HG02840 (cell line): ENCODE measurements at regions not wholly inside any gene's neighbourhood (a gene's known extent, or its start where the extent isn't known, plus 50 kb on each side); places are given as distances from the start of the nearest gene placed in this dataset.
"Not testable (repeated sequence)": the region's sequence is repeated elsewhere in the genome, so short reads cannot be mapped to it uniquely, and the experiment has no call there.

Experiments used
- ATAC-seq: cut with Tn5 transposase; IDR thresholded peaks from one replicate; pipeline ENCODE4 v1.9.1; 2021; ENCODE audit warnings: mild to moderate bottlenecking, moderate library complexity, moderate number of reproducible peaks; ENCODE audit not compliant: unreplicated experiment, low FRiP score

DNA sequence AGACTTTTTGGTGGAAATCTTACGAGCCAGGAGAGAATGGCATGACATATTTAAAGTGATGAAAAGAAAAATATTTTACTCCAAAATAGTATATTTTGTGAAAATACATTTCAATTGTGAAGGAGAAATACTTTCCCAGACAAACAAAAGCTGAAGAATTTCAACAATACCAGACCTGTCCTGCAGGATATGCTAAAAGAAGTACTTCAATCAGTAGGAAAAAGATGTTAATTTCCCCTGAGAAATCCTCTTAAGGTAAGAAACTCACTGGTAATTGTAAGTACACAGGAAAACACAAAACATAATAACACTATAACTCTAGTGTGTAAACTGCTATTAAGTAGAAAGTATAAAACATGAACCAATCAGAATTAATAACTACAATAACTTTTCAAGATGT, 341.8 kb upstream of the GJE1 start:
- no peak for ATAC-seq

- no peak for ATAC-seq
Measured at GRCh38 chr6:141788096-141788495, 344.6 kb upstream of the GJE1 start.

DNA sequence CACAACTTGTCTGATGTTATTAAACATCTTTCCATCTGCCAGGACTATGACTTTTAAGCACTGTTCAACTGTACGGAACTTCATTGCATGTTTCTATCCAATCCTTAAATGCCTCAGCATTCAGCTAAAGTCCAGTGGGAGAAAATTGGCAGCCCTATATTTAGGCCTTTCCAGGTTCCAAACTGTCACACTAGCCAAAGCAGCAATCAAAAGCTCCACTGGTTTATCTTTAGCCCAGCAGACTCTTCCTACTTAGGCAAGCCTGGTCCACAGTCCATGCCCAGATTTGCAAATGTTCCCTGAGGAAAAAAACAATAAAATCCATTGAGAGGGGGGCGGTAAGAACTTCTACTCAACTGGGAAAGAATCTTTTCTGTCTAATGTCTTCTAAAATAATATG, 349.1 kb upstream of the GJE1 start:
- ATAC-seq, result no peak

DNA sequence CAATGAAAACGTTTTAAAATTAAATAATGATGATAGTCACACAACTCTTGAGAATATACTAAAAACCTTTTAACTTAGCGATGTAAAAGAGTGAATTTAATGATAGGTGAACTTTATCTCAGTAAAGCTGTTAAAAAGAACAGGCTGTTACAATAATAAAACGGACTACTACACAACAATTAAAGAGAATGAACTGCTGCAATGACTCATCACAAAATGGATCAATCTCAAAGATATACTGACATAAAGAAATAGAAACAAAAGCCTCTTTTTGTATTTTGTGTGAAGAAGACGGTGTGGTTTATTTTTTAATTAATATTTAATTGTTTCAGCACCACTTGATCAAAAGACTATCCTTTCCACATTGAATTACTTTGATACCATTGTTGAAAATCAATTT, 352.4 kb upstream of the GJE1 start:
- no peak for ATAC-seq

DNA sequence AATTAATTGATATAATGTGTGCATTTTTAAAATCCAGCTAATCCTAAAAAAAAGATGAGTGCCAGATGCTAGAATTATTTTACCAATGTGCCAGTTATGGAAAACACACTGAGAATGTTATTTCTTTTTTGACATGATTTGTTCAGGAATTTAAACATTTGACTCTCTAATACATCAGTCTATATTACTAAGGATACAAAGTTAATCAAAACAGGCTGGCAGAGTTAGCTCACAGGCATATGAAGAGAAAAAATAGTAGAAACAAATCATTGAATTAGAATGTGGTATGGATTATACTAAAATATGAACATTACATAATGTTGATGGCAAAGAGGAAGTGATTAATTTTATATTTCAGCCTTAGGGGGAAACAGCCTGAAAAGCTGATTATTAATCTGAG, 368.3 kb upstream of the GJE1 start:
- no peak for ATAC-seq

DNA sequence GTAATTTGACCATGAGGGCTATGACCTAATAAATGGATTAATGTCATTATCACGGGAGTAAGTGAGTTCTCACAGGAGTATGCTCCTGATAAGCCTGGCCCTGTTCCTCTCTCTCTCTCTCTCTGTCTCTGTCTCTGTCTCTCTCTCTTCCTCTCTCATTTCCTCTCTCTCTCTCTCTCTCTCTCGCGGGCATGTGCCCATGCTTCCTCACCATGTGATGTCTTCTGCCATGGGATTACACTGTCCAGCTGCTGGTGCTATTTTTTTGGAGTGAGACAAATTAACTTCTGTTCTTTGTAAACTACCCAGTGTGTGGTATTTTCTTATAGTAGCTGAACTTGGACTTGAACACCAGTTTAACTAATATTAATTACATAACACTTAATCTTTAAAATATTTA, 374.3 kb upstream of the GJE1 start:
- ATAC-seq, result no peak

GRCh38 chr6:141753180-141753579, 379.5 kb upstream of the GJE1 start:
- ATAC-seq, result no peak

- no peak for ATAC-seq
Measured at GRCh38 chr6:141752677-141753076, 380.0 kb upstream of the GJE1 start.

DNA sequence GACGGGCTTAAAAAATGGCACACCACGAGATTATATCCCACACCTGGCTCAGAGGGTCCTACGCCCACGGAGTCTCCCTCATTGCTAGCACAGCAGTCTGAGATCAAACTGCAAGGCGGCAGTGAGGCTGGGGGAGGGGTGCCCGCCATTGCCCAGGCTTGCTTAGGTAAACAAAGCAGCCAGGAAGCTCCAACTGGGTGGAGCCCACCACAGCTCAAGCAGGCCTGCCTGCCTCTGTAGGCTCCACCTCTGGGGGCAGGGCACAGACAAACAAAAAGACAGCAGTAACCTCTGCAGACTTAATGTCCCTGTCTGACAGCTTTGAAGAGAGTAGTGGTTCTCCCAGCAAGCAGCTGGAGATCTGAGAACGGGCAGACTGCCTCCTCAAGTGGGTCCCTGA, 386.4 kb upstream of the GJE1 start:
- ATAC-seq, result not testable (repeated sequence)

- ATAC-seq, result no peak
Measured at GRCh38 chr6:141744971-141745370, 387.8 kb upstream of the GJE1 start.

GRCh38 chr6:141744194-141744925, 388.4 kb upstream of the GJE1 start:
- ATAC-seq, result no peak

- ATAC-seq, result no peak
Measured at GRCh38 chr6:141736104-141736503, 396.6 kb upstream of the GJE1 start.

DNA sequence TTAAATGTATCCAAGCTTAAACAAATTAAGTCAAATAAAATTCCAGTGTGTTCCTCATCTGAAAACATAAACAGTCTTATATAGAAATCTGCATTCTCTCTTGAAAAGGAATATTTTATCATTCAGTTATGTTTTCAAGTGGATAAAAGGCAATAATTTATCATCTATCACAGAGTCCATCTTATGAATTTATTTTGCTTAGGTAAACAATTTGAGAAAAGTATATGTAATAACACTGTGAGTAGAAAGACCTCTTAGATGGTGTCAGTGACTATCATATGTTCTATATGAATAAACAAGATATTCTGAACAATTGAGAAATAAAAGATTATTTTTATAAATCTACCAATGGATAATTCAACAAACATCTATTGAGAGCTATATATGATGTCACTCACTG, 397.6 kb upstream of the GJE1 start:
- no peak for ATAC-seq

- ATAC-seq, result no peak
Measured at GRCh38 chr6:141734071-141734840, 398.5 kb upstream of the GJE1 start.

- no peak for ATAC-seq
Measured at GRCh38 chr6:141729146-141729545, 403.6 kb upstream of the GJE1 start.

GRCh38 chr6:141728330-141728729, 404.4 kb upstream of the GJE1 start:
- no peak for ATAC-seq

DNA sequence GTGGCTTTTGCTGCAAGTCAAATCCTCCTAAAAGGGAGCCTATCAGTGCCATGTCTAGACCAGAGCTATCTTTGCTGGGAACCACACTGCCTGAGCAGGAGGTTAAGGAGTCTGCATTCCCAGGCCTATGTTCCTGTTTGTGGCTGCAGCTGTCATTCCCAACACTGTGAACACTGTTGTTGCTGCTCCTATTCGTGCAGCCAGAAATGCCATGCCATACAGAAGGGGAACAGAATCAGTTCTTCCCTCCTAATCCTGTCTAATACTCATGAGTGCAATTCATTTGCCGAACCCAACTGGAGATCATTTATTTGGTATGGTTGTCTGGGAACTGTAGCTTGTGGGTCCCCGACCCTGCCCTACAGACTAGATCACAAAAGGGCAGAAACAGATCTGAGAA, 406.5 kb upstream of the GJE1 start:
- ATAC-seq, result no peak

DNA sequence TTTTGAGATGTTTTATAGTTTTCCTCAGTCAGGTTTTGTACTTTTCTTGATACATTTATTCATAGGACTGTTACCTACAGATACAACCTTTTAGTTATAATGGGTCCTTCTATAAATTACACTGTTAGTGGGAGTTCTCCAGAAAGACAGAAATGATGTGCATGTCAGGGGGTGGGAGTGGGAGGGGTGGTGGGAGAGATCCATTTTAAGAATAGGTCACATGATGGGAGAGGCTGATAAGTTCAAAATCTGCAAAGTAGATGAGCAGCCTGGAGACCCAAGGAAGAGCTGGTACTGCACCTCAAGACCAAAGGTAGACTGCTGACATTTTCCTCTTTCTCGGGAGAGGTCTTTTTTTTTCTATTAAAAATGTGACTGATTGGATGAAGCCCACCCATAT, 408.0 kb upstream of the GJE1 start:
- no peak for ATAC-seq

GRCh38 chr6:141719476-141719875, 413.2 kb upstream of the GJE1 start:
- ATAC-seq, result no peak

GRCh38 chr6:141705431-141705830, 427.3 kb upstream of the GJE1 start:
- no peak for ATAC-seq

- no peak for ATAC-seq
Measured at GRCh38 chr6:141704151-141704550, 428.6 kb upstream of the GJE1 start.

- no peak for ATAC-seq
Measured at GRCh38 chr6:141701732-141702131, 431.0 kb upstream of the GJE1 start.
